SK-N-SH (cell line): ENCODE measurements at regions not wholly inside any gene's neighbourhood (a gene's known extent, or its start where the extent isn't known, plus 50 kb on each side); places are given as distances from the start of the nearest gene placed in this dataset.
A peak's percentile ranks its signal among the peaks of the same experiment; 100 is the strongest.

Source experiments
- CTCF ChIA-PET: fragments of 300-600, 350-600 bp; formaldehyde crosslinking; extraction: SDS; loops from one replicate; lab custom pipeline; 2021; lab: Yijun Ruan, JAX
- POLR2A ChIA-PET: fragments of 350-600 bp; sonication (Branson Sonifier 250); formaldehyde crosslinking; extraction: SDS; loops from one replicate; lab custom pipeline; 2020; ENCODE audit warnings: antibody characterized with exemption, inconsistent platforms; lab: Yijun Ruan, JAX
- DNase-seq: peaks from one replicate; pipeline ENCODE4 v3.0.0; 2012
- H2AFZ ChIP-seq: fragments of 200-600 bp; sonication (generic); 2 replicates; pipeline ENCODE4 v1.8.1; 2016; ENCODE audit warnings: antibody characterized with exemption, mild to moderate bottlenecking, low read depth
- H3F3A ChIP-seq: fragments of 200-600 bp; sonication (generic); replicated peaks from 2 replicates; pipeline ENCODE3; 2016; ENCODE audit warnings: antibody characterized with exemption, mild to moderate bottlenecking; ENCODE audit not compliant: insufficient read depth
- H3K27ac ChIP-seq, 2 experiments: fragments of 200-500 bp in 1 of 2; fragments of 200-600 bp in 1 of 2; sonication (Bioruptor generic) in 1 of 2; sonication (generic), shearing (Covaris generic) in 1 of 2; 2 replicates each; pipeline versions ENCODE4 v1.5.1 to v1.6.1; 2014 to 2016; ENCODE audit warnings: low read depth in 2 of 2, inconsistent platforms in 1 of 2, low read length in 1 of 2, mild to moderate bottlenecking in 1 of 2, mixed read lengths in 1 of 2
- H3K27me3 ChIP-seq: fragments of 200-600 bp; sonication (generic), shearing (Covaris generic); 2 replicates; pipeline ENCODE4 v1.6.1; 2016; ENCODE audit warnings: mixed run types; ENCODE audit not compliant: insufficient read depth
- H3K36me3 ChIP-seq, 2 experiments: fragments of 200-500 bp in 1 of 2; fragments of 200-600 bp in 1 of 2; sonication (Bioruptor generic) in 1 of 2; sonication (generic) in 1 of 2; replicated peaks in 1 of 2; 2 replicates each; pipeline versions ENCODE3 to v1.5.1; 2014 to 2016; ENCODE audit warnings: low read length in 1 of 2, mild to moderate bottlenecking in 1 of 2; ENCODE audit not compliant: insufficient read depth in 2 of 2, control insufficient read depth in 1 of 2
- H3K4me1 ChIP-seq, 2 experiments: fragments of 200-500 bp in 1 of 2; fragments of 200-600 bp in 1 of 2; sonication (Bioruptor generic) in 1 of 2; sonication (generic), shearing (Covaris generic) in 1 of 2; 2 replicates each; pipeline versions ENCODE4 v1.5.1 to v1.6.1; 2014 to 2016; ENCODE audit warnings: low read depth in 1 of 2, low read length in 1 of 2, mixed run types in 1 of 2; ENCODE audit not compliant: insufficient read depth in 2 of 2, control insufficient read depth in 1 of 2
- H3K4me2 ChIP-seq: fragments of 200-600 bp; sonication (generic), shearing (Covaris generic); 2 replicates; pipeline ENCODE4 v1.6.1; 2017; ENCODE audit warnings: mixed run types
- H3K4me3 ChIP-seq, 2 experiments: fragments of 200-500 bp in 1 of 2; fragments of 200-600 bp in 1 of 2; sonication (Bioruptor generic) in 1 of 2; sonication (generic), shearing (Covaris generic) in 1 of 2; 2 replicates each; pipeline versions ENCODE4 v1.5.1 to v1.8.1; 2014 to 2016; ENCODE audit warnings: low read depth in 2 of 2, inconsistent platforms in 1 of 2, low read length in 1 of 2, mild to moderate bottlenecking in 1 of 2, mixed read lengths in 1 of 2, moderate library complexity in 1 of 2
- H3K79me2 ChIP-seq: fragments of 200-600 bp; sonication (generic); 2 replicates; pipeline ENCODE4 v1.8.1; 2017; ENCODE audit warnings: mild to moderate bottlenecking; ENCODE audit not compliant: insufficient read depth
- H3K9ac ChIP-seq: fragments of 200-600 bp; sonication (generic); 2 replicates; pipeline ENCODE4 v1.6.1; 2017; ENCODE audit warnings: mixed run types
- H3K9me2 ChIP-seq: fragments of 200-600 bp; sonication (generic); 2 replicates; pipeline ENCODE4 v1.6.1; 2017; ENCODE audit warnings: mixed run types
- H3K9me3 ChIP-seq: fragments of 200-600 bp; sonication (generic); 2 replicates; pipeline ENCODE4 v1.6.1; 2017; ENCODE audit warnings: mixed run types, mild to moderate bottlenecking, moderate library complexity
- H4K20me1 ChIP-seq: fragments of 200-600 bp; sonication (generic); 2 replicates; pipeline ENCODE4 v1.6.1; 2017; ENCODE audit warnings: mild to moderate bottlenecking, mixed run types; ENCODE audit not compliant: insufficient read depth
- EP300 ChIP-seq, 2 experiments: IDR thresholded peaks; 2 replicates each; pipeline versions ENCODE4 v1.4.0 to v1.6.1; 2012; ENCODE audit warnings: borderline replicate concordance in 1 of 2, low read depth in 1 of 2, low read length in 1 of 2
- FOXM1 ChIP-seq: IDR thresholded peaks from 2 replicates; pipeline ENCODE4 v1.4.0; 2012; ENCODE audit warnings: low read depth, mild to moderate bottlenecking
- GABPA ChIP-seq: IDR thresholded peaks from 2 replicates; pipeline ENCODE4 v1.4.0; 2012; ENCODE audit warnings: low read depth, mild to moderate bottlenecking
- JUND ChIP-seq: IDR thresholded peaks from 2 replicates; pipeline ENCODE4 v1.4.0; 2012
- MEF2A ChIP-seq: IDR thresholded peaks from 2 replicates; pipeline ENCODE4 v1.4.0; 2012; ENCODE audit warnings: low read depth, borderline replicate concordance
- NFIC ChIP-seq: IDR thresholded peaks from 2 replicates; pipeline ENCODE4 v1.4.0; 2012; ENCODE audit warnings: borderline replicate concordance
- NRF1 ChIP-seq: IDR thresholded peaks from 2 replicates; pipeline ENCODE4 v1.6.1; 2012; ENCODE audit warnings: low read depth, mild to moderate bottlenecking, low read length
- POLR2AphosphoS5 ChIP-seq: IDR thresholded peaks from 2 replicates; pipeline ENCODE4 v1.6.1; 2012; ENCODE audit warnings: low read depth, low read length
- RFX5 ChIP-seq: IDR thresholded peaks from 2 replicates; pipeline ENCODE4 v1.6.1; 2012; ENCODE audit warnings: mild to moderate bottlenecking, improper control_type of control experiment, low read length
- RXRA ChIP-seq: IDR thresholded peaks from 2 replicates; pipeline ENCODE4 v1.4.0; 2012; ENCODE audit warnings: low read depth, mild to moderate bottlenecking, borderline replicate concordance
- SIN3A ChIP-seq: IDR thresholded peaks from 2 replicates; pipeline ENCODE4 v1.6.1; 2012; ENCODE audit warnings: low read depth, mild to moderate bottlenecking, low read length, moderate library complexity, borderline replicate concordance
- SMC3 ChIP-seq: IDR thresholded peaks from 2 replicates; pipeline ENCODE4 v1.6.1; 2012; ENCODE audit warnings: low read depth, low read length, improper control_type of control experiment
- YY1 ChIP-seq: IDR thresholded peaks from 2 replicates; pipeline ENCODE4 v1.4.0; 2012; ENCODE audit warnings: low read depth, mild to moderate bottlenecking
- WGBS: methylation state at CpG from one replicate; pipeline ENCODE4 v1.1.6; 2017; ENCODE audit warnings: low lambda C conversion rate; 5-methylcytosine and 5-hydroxymethylcytosine counted together
- TF ChIP-seq, protein P1 (sequence below): IDR thresholded peaks from 2 replicates; pipeline ENCODE4 v1.4.0; 2012; ENCODE audit warnings: low read depth
- TF ChIP-seq, protein P2 (sequence below): IDR thresholded peaks from 2 replicates; pipeline ENCODE4 v1.6.1; 2012; ENCODE audit warnings: mild to moderate bottlenecking, low read depth, low read length, moderate library complexity
- TF ChIP-seq, protein P3 (sequence below): IDR thresholded peaks from 2 replicates; pipeline ENCODE4 v1.4.0; 2012; ENCODE audit warnings: low read depth, borderline replicate concordance
- TF ChIP-seq, protein P4 (sequence below): fragments of 150-350 bp; IDR thresholded peaks from 2 replicates; pipeline ENCODE4 v1.6.1; 2016; ENCODE audit warnings: mild to moderate bottlenecking, low read depth, low read length

DNA sequence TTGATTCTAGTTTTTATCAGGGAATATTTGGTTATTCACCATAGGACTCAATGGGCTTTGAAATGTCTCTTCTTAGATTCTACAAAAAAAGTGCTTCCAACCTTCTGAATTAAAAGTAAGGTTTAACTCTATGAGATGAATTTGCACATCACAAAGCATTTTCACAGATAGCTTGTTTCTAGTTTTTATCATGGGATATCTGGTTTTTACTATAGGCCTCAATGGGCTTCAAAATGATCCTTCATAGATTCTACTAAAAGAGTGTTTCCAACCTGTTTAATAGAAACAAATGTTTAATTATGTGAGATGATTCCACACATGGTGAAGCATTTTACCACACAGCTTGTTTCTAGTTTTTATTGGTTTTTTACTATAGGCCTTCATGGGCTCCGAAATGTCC is 560.7 kb downstream of the KCNJ18 start:
- Histone ChIP-seq H3K36me3 (no peaks in the 10 kb centered on the region), H3K9me3 (no peaks in the 10 kb centered on the region), H3K9me2 (no peaks in the 10 kb centered on the region), H3K4me1 (no peaks in the 10 kb centered on the region), H3K4me2 (no peak overlapping the region), H3F3A (no peaks in the 10 kb centered on the region), H2AFZ (no peak overlapping the region), H3K9ac (no peak overlapping the region), H3K79me2 (no peaks in the 10 kb centered on the region), H4K20me1 (no peaks in the 10 kb centered on the region), H3K27ac (no peak overlapping the region), H3K27me3 (no peaks in the 10 kb centered on the region), H3K4me3 (no peak overlapping the region)
- ChIA-PET CTCF (no interaction called here), POLR2A (no interaction called here)
- TF ChIP-seq, protein P1, sequence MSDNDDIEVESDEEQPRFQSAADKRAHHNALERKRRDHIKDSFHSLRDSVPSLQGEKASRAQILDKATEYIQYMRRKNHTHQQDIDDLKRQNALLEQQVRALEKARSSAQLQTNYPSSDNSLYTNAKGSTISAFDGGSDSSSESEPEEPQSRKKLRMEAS = no peak
- TF ChIP-seq EP300 (IDR thresholded peaks at IDR 0.05; ENCODE audit: borderline replicate concordance in 1 of 2, low read depth in 1 of 2, low read length in 1 of 2) = no peak
- TF ChIP-seq RFX5 = no peak
- TF ChIP-seq, protein P2, sequence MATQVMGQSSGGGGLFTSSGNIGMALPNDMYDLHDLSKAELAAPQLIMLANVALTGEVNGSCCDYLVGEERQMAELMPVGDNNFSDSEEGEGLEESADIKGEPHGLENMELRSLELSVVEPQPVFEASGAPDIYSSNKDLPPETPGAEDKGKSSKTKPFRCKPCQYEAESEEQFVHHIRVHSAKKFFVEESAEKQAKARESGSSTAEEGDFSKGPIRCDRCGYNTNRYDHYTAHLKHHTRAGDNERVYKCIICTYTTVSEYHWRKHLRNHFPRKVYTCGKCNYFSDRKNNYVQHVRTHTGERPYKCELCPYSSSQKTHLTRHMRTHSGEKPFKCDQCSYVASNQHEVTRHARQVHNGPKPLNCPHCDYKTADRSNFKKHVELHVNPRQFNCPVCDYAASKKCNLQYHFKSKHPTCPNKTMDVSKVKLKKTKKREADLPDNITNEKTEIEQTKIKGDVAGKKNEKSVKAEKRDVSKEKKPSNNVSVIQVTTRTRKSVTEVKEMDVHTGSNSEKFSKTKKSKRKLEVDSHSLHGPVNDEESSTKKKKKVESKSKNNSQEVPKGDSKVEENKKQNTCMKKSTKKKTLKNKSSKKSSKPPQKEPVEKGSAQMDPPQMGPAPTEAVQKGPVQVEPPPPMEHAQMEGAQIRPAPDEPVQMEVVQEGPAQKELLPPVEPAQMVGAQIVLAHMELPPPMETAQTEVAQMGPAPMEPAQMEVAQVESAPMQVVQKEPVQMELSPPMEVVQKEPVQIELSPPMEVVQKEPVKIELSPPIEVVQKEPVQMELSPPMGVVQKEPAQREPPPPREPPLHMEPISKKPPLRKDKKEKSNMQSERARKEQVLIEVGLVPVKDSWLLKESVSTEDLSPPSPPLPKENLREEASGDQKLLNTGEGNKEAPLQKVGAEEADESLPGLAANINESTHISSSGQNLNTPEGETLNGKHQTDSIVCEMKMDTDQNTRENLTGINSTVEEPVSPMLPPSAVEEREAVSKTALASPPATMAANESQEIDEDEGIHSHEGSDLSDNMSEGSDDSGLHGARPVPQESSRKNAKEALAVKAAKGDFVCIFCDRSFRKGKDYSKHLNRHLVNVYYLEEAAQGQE = no peak
- TF ChIP-seq SIN3A = no peak
- no peak for TF ChIP-seq POLR2AphosphoS5
- TF ChIP-seq, protein P3, sequence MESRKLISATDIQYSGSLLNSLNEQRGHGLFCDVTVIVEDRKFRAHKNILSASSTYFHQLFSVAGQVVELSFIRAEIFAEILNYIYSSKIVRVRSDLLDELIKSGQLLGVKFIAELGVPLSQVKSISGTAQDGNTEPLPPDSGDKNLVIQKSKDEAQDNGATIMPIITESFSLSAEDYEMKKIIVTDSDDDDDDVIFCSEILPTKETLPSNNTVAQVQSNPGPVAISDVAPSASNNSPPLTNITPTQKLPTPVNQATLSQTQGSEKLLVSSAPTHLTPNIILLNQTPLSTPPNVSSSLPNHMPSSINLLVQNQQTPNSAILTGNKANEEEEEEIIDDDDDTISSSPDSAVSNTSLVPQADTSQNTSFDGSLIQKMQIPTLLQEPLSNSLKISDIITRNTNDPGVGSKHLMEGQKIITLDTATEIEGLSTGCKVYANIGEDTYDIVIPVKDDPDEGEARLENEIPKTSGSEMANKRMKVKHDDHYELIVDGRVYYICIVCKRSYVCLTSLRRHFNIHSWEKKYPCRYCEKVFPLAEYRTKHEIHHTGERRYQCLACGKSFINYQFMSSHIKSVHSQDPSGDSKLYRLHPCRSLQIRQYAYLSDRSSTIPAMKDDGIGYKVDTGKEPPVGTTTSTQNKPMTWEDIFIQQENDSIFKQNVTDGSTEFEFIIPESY = no peak
- WGBS = 58% methylated on average over 1 of the region's 1 CpG
- DNase-seq = no peak

DNA sequence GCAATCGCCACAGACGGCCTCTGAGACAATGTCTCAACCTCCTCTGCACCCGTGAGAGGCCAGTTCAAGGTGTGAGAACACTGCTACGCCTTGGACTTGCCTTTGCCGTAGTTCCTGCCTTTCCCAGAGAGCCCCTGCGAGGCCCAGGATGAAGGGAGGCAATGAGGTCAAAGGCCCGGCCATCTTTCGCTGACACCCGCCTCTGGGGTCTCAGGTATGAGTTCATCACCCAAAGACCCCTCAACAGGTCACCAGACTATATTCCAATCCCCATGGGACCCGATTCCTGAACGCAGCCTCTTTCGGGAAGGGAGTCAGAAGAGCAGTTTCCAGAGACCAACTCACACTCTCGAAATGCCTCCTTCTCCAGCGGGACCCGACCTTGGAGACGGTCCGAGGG is 573.5 kb downstream of the KCNJ18 start:
- H3K9me2 ChIP-seq = no peaks in the 10 kb centered on the region
- no peak overlapping the region for H3K27ac ChIP-seq
- H2AFZ ChIP-seq = peak overlapping the region; percentile 90
- no peak for TF ChIP-seq SMC3
- no peak for TF ChIP-seq RXRA
- TF ChIP-seq, protein P4, sequence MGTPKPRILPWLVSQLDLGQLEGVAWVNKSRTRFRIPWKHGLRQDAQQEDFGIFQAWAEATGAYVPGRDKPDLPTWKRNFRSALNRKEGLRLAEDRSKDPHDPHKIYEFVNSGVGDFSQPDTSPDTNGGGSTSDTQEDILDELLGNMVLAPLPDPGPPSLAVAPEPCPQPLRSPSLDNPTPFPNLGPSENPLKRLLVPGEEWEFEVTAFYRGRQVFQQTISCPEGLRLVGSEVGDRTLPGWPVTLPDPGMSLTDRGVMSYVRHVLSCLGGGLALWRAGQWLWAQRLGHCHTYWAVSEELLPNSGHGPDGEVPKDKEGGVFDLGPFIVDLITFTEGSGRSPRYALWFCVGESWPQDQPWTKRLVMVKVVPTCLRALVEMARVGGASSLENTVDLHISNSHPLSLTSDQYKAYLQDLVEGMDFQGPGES = no peak
- TF ChIP-seq JUND = no peak
- TF ChIP-seq NFIC = no peak
- TF ChIP-seq YY1 = no peak
- no peak for TF ChIP-seq MEF2A
- no peak for TF ChIP-seq GABPA
- TF ChIP-seq, protein P2 = no peak
- TF ChIP-seq NRF1 = no peak
- TF ChIP-seq FOXM1 = no peak
- TF ChIP-seq, protein P1 = no peak
- H3K27me3 ChIP-seq = no peaks in the 10 kb centered on the region
- H3F3A ChIP-seq = no peaks in the 10 kb centered on the region
- no peaks in the 10 kb centered on the region for H3K36me3 ChIP-seq
- H4K20me1 ChIP-seq = no peaks in the 10 kb centered on the region
- H3K4me1 ChIP-seq = peaks cover 0 to 2% of the 10 kb centered on the region in 2 experiments; a peak in 1 of 4 replicates
- DNase-seq = no peak
- H3K79me2 ChIP-seq = no peaks in the 10 kb centered on the region
- 35% methylated on average over 10 of the region's 17 CpGs for WGBS
- ChIA-PET POLR2A (no interaction called here), CTCF (interaction anchor here (0.7 kb wide), 1 partner anchor 34 kb away, joined by 3 read pairs; no protein-coding TSS in a partner anchor)
- no peak overlapping the region for H3K9ac ChIP-seq
- H3K4me3 ChIP-seq = peak overlapping the region; percentile 25 to 37; a peak in 2 of 4 replicates
- no peaks in the 10 kb centered on the region for H3K9me3 ChIP-seq
- peak overlapping the region; percentile 69 for H3K4me2 ChIP-seq
